ENCODE measurements at regions not wholly inside any gene's neighbourhood (a gene's known extent, or its start where the extent isn't known, plus 50 kb on each side); places are given as distances from the start of the nearest gene placed in this dataset.

DNA sequence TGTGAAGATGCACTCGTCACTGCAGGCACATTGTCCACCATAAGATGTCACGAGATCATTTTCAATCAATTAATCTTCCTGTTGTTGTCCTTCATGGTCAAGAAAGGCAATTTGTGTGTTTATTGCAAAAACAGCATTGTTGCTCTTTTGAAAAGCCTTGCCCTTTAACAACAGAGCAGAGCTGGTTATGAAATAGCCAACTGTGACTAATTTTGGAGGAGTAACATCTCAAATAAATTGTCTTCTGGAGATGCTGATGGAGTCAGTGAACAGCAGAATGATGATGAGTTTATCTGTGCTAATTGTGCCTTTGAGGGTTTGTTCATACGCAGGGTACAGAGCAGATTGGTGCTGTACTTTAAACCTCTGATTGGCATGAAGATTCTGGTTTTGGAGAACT is 88.3 kb upstream of the E2F7 start:
- no peak overlapping the region for H2BK120ac ChIP-seq (ENCODE audit: low read depth, low read length)
- H3K4ac ChIP-seq (ENCODE audit: low read depth, low read length), result no peak overlapping the region
- ChIA-PET POLR2A (ENCODE audit: unreplicated experiment) (no interaction called here), CTCF (no interaction called here)
- H2BK20ac ChIP-seq (ENCODE audit: low read depth, low read length), result no peak overlapping the region
- dilution Hi-C loops (cut with HindIII; ENCODE audit: low sequenced_read_pairs, unreplicated experiment) (loop anchor here (25.0 kb wide), 1 partner anchor 534 kb away; no protein-coding TSS in a partner anchor), in situ Hi-C loops (cut with MboI; ENCODE audit: low sequenced_read_pairs) (loop anchor here (5.0 kb wide), 1 partner anchor 529 kb away; no protein-coding TSS in a partner anchor), intact Hi-C loops (cut with micrococcal nuclease) (loop anchor here (2.0 to 5.0 kb wide), 2 partner anchors 169 to 771 kb away; no protein-coding TSS in a partner anchor)
- no peak for ATAC-seq (ENCODE audit: low read depth)
- no peaks in the 10 kb centered on the region for H3K9me3 ChIP-seq (ENCODE audit: control insufficient read depth, insufficient read depth, low read length)
- H4K5ac ChIP-seq (ENCODE audit: low read depth, low read length), result no peak overlapping the region
- H3K14ac ChIP-seq (replicated peaks; ENCODE audit: low read depth, low read length), result no peak overlapping the region
- H3K4me1 ChIP-seq (ENCODE audit: control insufficient read depth, insufficient read depth, low read length), result no peaks in the 10 kb centered on the region
- WGBS, 2 experiments (ENCODE audit: extremely low coverage in 2 of 2, insufficient read length in 1 of 2), result 100% methylated on average over 1 of the region's 3 CpGs; no CpG with 5 or more reads in 1 of the 2 experiments
- H2AK5ac ChIP-seq (ENCODE audit: low read depth, low read length), result no peak overlapping the region
- H3K56ac ChIP-seq (ENCODE audit: extremely low read depth, insufficient read depth, low read length), result no peak overlapping the region
- no peak overlapping the region for H3K4me3 ChIP-seq (ENCODE audit: insufficient read depth, low read depth, low read length)
- no peaks in the 10 kb centered on the region for H3K36me3 ChIP-seq (ENCODE audit: control insufficient read depth, insufficient read depth, low read length)
- H4K20me1 ChIP-seq (ENCODE audit: insufficient read depth, low read length), result no peaks in the 10 kb centered on the region
- no peak overlapping the region for H2AK9ac ChIP-seq (replicated peaks; ENCODE audit: low read depth, low read length, poor library complexity)
- no peak overlapping the region for H3K9ac ChIP-seq (ENCODE audit: low read depth, low read length)
- no peaks in the 10 kb centered on the region for H3K9me1 ChIP-seq (ENCODE audit: insufficient read depth, low read length)
- H3K27me3 ChIP-seq (ENCODE audit: control insufficient read depth, insufficient read depth, low read length), result no peaks in the 10 kb centered on the region
- no peak overlapping the region for H3K23ac ChIP-seq (ENCODE audit: low read depth, low read length)
- no peak overlapping the region for H2BK15ac ChIP-seq (ENCODE audit: low read depth, low read length)
- no peak overlapping the region for H3K18ac ChIP-seq (ENCODE audit: low read depth, low read length)
- TF ChIP-seq MAZ (IDR thresholded peaks at IDR 0.05; ENCODE audit: borderline replicate concordance, low read depth, low read length) (no peak), CEBPB (IDR thresholded peaks at IDR 0.05; ENCODE audit: low read depth, low read length) (no peak), RAD21 (IDR thresholded peaks at IDR 0.05; ENCODE audit: low read length) (no peak), BHLHE40 (IDR thresholded peaks at IDR 0.05; ENCODE audit: low read depth, low read length) (no peak), MAFK (IDR thresholded peaks at IDR 0.05; ENCODE audit: low read depth, low read length) (no peak), SMC3 (IDR thresholded peaks at IDR 0.05; ENCODE audit: low read depth, low read length) (no peak), POLR2A (IDR thresholded peaks at IDR 0.05; ENCODE audit: low read depth, low read length) (no peak), MXI1 (IDR thresholded peaks at IDR 0.05; ENCODE audit: borderline replicate concordance, low read depth, low read length) (no peak), FOS (IDR thresholded peaks at IDR 0.05; ENCODE audit: low read depth, low read length) (no peak), RCOR1 (IDR thresholded peaks at IDR 0.05; ENCODE audit: insufficient replicate concordance, low read length) (no peak), NFE2L2 (IDR thresholded peaks at IDR 0.05; ENCODE audit: low read depth, low read length) (no peak), RFX5 (IDR thresholded peaks at IDR 0.05; ENCODE audit: low read depth, low read length) (no peak), CHD1 (IDR thresholded peaks at IDR 0.05; ENCODE audit: low read depth, low read length) (no peak)
- TF ChIP-seq, protein P1, sequence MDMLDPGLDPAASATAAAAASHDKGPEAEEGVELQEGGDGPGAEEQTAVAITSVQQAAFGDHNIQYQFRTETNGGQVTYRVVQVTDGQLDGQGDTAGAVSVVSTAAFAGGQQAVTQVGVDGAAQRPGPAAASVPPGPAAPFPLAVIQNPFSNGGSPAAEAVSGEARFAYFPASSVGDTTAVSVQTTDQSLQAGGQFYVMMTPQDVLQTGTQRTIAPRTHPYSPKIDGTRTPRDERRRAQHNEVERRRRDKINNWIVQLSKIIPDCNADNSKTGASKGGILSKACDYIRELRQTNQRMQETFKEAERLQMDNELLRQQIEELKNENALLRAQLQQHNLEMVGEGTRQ (IDR thresholded peaks at IDR 0.05; ENCODE audit: low read depth, low read length), result no peak
- TF ChIP-seq, protein P2, sequence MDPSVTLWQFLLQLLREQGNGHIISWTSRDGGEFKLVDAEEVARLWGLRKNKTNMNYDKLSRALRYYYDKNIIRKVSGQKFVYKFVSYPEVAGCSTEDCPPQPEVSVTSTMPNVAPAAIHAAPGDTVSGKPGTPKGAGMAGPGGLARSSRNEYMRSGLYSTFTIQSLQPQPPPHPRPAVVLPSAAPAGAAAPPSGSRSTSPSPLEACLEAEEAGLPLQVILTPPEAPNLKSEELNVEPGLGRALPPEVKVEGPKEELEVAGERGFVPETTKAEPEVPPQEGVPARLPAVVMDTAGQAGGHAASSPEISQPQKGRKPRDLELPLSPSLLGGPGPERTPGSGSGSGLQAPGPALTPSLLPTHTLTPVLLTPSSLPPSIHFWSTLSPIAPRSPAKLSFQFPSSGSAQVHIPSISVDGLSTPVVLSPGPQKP (IDR thresholded peaks at IDR 0.05; ENCODE audit: borderline replicate concordance, low read depth, low read length), result no peak
- TF ChIP-seq, protein P3, sequence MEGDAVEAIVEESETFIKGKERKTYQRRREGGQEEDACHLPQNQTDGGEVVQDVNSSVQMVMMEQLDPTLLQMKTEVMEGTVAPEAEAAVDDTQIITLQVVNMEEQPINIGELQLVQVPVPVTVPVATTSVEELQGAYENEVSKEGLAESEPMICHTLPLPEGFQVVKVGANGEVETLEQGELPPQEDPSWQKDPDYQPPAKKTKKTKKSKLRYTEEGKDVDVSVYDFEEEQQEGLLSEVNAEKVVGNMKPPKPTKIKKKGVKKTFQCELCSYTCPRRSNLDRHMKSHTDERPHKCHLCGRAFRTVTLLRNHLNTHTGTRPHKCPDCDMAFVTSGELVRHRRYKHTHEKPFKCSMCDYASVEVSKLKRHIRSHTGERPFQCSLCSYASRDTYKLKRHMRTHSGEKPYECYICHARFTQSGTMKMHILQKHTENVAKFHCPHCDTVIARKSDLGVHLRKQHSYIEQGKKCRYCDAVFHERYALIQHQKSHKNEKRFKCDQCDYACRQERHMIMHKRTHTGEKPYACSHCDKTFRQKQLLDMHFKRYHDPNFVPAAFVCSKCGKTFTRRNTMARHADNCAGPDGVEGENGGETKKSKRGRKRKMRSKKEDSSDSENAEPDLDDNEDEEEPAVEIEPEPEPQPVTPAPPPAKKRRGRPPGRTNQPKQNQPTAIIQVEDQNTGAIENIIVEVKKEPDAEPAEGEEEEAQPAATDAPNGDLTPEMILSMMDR (conservative IDR thresholded peaks at IDR 0.05; ENCODE audit: low read depth, low read length), result no peak
- no peak overlapping the region for H3K4me2 ChIP-seq (ENCODE audit: low read depth, low read length)
- H4K91ac ChIP-seq (ENCODE audit: insufficient read depth, low read depth, low read length), result no peak overlapping the region
- no peak overlapping the region for H2BK5ac ChIP-seq (ENCODE audit: low read depth, low read length, poor library complexity, severe bottlenecking)
- BruUV-seq (replicated peaks), result no TSS peak
- no peaks in the 10 kb centered on the region for H3K79me1 ChIP-seq (ENCODE audit: low read depth in 1 of 2, low read length in 2 of 2)
- no peak overlapping the region for H3K27ac ChIP-seq (ENCODE audit: insufficient read depth, low read length)
- no peak for DNase-seq
- no peak overlapping the region for H2AFZ ChIP-seq (replicated peaks; ENCODE audit: low read length, poor library complexity)
- no peak overlapping the region for H4K8ac ChIP-seq (ENCODE audit: low read depth in 2 of 2, low read length in 2 of 2)

Data from IMR-90 (cell line).